GM21825 (cell line): ENCODE measurements at regions not wholly inside any gene's neighbourhood (a gene's known extent, or its start where the extent isn't known, plus 50 kb on each side); places are given as distances from the start of the nearest gene placed in this dataset.

Experiments used
- ATAC-seq: cut with Tn5 transposase; IDR thresholded peaks from one replicate; pipeline ENCODE4 v1.9.1; 2021; ENCODE audit warnings: mild to moderate bottlenecking, moderate library complexity; ENCODE audit not compliant: unreplicated experiment

DNA sequence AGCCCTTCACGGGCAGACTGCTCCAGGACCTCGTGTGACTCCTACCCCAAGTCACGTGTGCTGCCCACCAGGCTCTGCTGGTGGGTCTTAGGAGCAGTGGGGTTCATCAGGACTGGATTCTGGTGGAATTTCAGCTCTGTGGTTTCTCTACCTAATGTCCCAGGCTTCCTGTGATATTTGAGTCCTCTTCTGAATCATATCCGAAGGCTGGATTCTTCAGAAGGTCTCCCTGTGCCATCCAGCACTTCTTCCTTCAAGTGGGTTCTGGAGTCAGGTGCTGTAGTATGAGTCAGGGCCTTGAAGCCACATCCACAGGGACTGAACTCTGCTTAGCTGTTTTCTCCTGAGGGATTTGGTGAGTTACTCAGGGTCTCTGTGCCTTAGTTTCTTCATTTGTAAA lies 850.2 kb upstream of the CELF4 start:
- no peak for ATAC-seq

GRCh38 chr18:38413193-38413592 lies 847.6 kb upstream of the CELF4 start:
- no peak for ATAC-seq

- ATAC-seq: no peak
Observed at GRCh38 chr18:38406607-38407006, 841.0 kb upstream of the CELF4 start.

DNA sequence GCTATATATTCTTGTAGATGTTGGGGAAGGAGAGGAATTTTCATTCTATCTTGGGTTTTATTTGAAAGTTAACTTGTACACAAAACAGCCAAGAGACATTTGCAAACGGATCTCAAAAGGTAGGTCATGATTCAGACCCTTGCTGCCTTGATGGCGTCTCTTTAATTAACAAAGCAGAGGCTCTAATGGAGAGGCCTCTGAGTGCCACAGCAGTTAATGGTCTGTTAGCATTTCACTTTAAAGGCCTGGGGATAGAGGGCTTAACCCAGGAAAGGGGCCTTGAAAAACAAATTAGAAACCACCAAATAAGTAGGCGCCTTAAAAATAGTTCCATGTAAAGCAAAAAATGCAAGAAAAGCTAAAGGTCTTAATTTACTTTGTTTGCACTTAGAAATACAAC lies 836.9 kb upstream of the CELF4 start:
- no peak for ATAC-seq

- ATAC-seq: no peak
Observed at GRCh38 chr18:38397094-38397493, 831.5 kb upstream of the CELF4 start.

DNA sequence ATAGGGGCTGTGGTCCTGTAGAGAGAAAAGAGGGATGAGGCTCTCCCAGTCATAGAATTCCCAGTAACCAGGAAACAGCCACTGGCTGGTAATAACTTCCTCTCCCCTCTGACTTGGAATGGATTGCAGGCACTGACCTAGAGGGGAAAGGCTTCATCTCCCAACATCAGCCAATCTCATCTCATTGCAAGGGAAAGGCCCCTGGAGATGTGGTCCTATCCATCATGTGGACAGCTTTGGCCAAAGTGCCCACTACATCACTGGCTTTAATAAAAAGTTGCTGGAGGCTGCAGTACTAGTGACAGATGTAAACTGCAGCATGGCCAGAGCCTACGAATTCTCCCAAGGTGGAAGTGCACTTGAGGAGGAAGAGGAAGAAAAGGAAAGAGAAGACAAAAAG lies 820.5 kb upstream of the CELF4 start:
- no peak for ATAC-seq

DNA sequence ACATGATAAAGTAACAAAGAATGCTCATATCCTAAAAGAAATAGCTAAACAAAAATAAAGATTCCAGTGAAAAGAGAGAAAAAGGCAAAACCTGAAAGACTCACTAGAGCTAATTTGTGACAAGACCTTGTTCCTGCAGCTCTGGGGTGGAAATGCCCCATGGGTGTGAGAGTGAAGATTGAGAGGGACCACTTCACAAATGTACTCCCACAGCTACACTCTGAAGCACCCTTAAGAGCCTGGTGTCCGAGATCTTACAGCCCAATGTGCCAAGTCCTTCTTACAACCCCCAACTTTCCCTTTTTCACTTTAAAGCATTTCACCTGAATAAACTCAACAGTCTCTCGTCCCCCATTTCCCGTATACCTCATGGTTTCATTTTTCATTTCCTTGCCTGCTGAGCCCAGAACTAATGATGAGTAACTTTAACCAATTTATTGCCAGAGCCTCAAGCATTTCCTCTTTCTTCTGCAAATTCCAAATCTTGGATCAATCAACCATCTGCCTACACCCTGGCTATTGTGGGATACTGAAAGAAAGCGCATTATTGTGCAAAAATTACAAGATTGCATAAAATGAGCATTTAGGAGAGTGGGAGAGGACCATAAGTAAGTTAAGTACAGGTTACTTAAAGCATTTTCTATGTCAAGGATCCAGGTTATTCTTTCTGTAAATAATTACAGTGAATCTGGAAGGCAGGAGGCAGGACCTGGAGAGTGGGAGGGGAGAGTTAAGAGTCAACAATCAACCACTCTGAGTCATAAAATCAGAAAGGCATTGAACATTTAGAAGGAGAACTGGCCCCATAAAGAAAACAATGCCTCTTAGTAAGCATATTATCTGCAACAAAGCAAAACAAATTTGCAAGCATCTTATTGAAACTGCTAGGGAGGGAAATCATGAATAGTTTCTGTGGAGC lies 804.4 kb upstream of the CELF4 start:
- ATAC-seq: no peak

- no peak for ATAC-seq
Observed at GRCh38 chr18:38368886-38369285, 803.3 kb upstream of the CELF4 start.

GRCh38 chr18:38368246-38368645 lies 802.6 kb upstream of the CELF4 start:
- no peak for ATAC-seq

DNA sequence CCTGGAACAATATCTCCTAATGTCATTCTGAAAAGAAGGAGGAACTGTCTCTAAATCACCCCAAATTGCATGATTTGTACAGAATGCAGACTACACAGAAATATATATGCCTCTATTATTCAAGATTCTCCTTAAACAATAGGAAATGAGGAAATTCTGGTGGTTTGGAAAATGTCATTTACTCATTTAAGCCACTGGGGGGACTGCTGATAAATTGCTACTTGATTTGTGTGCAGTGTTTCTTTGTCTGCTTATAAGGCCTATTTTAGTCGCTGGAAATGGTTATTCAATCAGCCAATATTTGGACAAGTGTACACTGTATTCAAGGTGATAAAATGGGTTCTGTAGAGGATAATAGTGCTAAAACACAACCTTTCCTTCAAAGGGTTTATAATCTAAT lies 801.9 kb upstream of the CELF4 start:
- ATAC-seq: no peak

DNA sequence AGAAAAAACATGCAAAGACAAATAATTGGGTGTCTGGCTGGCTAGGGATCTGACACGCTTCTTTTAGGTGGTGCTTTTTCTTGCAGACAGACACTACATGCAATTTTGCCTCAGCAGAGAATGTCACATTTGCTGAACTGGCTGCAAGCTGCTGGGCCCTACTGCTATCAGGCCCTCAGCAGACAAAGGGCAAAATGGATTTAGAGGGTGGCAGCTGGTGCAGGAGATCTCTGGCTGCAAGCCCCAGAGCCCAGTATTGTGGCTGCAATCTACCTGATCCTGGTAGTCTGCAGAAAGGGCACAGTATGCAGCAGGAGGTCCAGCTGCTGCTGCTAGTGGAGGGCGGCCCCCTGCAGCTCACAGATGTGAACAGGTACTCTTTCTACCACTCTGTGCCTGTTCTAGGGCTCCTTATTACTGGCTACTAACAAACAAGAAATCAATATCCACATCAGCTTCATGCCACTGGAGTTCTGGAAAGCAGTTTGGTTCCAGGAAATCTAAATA lies 796.7 kb upstream of the CELF4 start:
- ATAC-seq: no peak

DNA sequence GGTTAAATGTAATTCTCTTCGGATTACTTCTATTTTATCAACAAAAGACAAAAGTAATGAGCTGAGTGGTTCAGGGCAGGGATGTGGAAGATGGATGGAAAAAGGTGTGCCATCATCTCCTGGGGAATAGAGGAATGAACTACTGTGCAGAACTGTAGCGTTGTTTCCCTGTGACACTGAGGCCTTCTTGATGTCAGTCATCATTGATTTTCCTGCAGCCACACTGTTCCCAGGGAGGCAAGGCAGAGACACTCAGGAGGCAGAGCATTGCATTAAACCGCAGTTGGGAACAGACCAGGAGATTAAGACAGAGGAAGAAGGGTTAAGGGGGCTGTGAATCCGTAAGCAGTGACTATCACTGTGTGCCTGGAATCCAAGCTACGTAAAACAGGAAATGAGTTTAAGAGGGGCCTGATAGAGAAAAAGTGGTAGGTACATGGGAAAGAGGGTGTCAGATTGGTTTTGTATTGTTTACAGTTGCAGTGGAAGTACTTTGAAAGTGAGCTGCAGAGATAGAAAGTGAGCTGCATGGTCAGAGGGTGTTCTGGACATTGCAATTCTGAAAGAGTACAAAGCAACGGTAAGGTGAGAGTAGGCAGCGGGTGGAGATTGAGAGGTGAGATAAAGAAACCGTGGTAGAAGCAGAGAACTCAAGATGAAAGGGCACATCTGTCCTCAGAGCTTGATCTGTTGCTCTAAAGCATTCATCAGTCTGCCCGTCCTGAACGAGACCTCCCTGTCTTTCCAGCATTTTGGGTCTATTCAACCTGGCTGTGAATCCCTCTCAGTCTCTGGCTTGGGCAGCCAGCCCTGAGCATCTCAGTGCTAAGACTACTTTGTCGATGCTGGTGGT lies 793.4 kb upstream of the CELF4 start:
- ATAC-seq: no peak

DNA sequence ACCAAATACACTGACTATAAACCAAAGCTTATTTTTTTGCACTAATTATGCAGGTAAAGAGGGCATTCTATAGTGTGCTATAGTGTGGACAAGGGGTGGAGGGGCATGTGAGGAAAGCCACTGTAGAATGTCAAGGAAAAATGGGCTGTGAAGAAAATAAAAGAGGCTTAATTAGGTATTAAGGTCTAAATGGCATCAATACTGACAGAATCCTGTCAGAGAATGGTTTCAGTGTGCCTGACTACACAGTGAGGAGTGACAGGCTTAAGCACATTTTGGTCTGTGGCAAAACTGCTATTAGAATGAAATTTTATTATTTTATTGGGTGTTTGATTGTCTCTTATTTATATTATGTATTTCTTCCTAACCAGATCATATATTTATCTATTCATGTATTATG lies 787.6 kb upstream of the CELF4 start:
- ATAC-seq: no peak

- ATAC-seq: no peak
Observed at GRCh38 chr18:38350141-38350540, 784.5 kb upstream of the CELF4 start.

DNA sequence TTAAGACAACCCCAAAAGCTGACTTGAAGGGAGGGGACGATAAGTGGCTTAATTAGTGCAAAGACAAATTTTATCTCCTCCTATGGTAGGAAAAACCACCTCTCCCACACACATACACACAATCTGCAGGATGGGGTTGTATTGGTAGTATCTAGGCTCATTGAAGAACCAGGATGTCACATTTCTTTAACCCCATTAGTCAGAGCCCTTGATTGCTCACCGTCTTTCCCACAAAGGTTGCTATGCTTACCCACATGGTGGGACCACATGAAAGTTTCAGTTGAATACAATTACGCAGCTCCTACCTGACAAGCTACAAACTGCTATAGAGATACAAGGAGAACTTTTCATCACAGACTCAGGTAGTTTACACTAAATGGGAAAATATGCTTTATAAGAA lies 765.0 kb upstream of the CELF4 start:
- no peak for ATAC-seq

GRCh38 chr18:38329145-38329544 lies 763.5 kb upstream of the CELF4 start:
- ATAC-seq: no peak

DNA sequence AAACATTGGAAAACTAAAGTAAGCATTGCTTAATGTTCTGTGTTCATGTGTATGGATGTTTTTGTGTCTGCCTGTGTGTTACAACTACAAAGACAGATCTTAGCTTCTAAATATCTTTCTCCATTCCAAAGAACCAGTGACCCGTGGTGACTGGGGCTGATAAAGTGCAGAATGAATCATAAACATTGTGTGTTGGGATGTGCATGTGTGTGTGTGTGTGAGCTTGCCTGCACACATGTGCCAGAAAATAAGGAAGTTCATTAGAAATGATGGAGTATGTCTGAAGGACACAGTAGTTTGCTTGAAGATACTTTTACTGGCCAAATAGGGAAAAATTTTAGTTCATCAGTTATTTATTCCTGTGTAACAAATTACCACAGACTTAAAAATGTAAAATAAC lies 756.6 kb upstream of the CELF4 start:
- no peak for ATAC-seq

- ATAC-seq: no peak
Observed at GRCh38 chr18:38321262-38321661, 755.7 kb upstream of the CELF4 start.

DNA sequence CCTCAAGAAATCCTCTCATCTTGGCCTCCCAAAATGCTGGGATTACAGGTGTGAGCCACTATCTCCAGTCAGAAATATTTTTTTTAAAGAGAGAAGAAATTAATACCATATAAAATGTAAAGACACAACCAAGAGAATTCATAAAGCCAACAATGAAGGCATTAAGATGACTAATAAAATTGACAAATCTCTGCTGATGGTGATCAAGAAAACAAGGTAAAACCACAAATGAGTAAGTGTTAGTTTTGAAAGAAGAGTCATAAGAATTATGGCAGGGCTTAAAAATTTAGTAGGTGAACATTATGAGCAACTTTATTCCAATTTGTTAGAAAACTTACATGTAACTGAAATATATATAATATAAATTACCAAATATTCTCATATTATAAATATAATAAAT lies 752.8 kb upstream of the CELF4 start:
- no peak for ATAC-seq

DNA sequence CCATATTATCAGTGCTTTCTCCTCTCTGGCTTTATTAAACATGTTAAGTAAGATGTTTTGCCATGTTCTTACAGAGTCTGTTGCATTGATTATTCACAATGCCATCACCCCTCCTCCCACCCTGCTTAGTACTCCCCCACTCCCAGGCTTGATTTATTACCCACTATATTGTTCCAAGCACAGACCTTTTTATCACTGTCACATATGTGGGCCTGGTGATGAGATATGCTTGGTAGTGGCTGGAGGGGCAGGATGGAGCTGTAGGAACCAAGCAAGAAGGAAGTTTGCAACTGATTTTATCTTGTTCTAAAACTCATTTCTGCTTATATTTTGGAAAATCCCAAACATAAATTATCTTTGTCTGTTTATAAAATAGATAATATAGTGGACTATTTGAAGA lies 748.2 kb upstream of the CELF4 start:
- ATAC-seq: no peak

DNA sequence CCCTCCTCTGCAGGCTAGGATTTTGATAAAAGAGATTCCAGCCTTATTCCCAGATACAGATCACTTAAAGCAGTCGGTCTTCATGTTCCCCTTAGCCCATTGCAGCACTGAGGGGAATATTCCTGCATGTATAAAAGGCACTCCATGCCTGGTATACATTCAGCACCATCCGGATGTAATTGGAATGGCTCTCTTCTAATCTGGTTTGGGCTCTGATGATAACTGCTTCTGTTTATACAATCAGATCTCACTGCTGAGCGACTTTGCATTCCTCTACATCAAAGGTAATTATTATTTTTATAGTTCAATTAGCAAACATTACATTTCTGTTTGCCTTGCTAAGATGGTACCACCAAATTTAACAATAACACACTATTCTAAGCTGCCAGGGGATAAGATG lies 746.9 kb upstream of the CELF4 start:
- no peak for ATAC-seq

DNA sequence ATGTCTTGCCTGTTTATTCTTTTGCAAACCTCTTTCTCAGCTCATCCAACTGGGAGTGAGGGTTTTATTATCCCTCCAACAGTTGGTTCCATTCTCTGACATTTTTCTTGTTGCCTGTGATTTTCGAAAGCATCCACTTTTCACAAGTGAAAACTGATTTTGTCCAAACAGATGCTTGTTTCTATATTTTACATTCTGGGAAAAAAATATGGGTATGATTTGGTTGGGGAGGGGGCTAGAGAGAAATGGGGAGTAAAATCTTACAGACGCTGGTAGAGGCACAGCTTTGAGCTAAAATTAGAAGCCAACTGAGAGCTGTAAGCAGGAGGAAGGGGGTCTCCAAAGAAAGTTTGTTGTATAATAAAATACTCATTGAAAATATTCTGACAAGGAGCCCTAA lies 745.3 kb upstream of the CELF4 start:
- ATAC-seq: no peak
